ENCODE measurements at regions not wholly inside any gene's neighbourhood (a gene's known extent, or its start where the extent isn't known, plus 50 kb on each side); places are given as distances from the start of the nearest gene placed in this dataset.
"Not testable (repeated sequence)": the region's sequence is repeated elsewhere in the genome, so short reads cannot be mapped to it uniquely, and the experiment has no call there.

DNA sequence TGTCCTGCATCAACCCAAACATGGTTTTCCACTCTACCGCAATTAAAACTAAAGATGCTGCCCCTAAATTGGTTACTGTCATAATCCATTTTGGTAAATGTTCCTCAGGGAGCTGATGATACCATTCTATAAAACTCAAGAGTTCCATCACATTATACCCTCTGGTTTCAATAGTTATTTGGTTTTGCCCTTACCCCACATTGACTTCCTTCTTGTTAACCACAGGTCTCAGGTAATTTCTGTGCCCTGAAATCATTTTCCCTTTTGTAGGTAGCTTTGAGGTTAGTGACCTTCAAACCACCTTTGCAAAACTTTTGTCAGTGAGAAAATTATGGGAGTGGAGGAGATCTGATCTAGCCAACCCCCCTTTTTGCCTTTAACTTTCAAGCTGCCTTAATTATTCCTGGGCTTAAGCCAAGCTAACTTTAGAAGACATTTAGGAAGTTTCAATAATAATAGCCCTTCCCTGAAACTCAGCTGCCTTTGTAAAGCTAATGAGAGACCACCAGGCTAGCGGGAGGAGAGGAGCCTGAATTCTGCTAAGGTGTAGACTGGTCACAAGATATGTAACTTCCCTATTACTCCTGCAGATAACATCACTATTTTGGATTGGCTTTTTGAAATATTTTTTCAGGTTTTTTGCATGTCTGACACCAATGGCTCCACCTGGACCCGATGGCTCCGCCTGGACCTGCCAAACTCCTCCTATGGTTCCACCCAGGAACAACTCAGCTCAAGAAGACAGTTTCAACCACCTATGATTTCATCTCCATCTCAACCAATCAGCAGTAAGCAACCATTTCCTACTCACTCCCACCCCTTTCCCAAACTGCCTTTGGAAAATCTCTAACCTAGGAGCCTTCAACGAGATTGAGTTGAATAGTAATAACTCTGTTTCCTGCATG lies 224.9 kb downstream of the HS3ST3B1 start:
- peaks cover 5% of the 10 kb centered on the region; the same call in 1 of the 2 replicates for H3K9me3 Mint-ChIP-seq
- DNase-seq: no peak
- TF ChIP-seq, protein P1, sequence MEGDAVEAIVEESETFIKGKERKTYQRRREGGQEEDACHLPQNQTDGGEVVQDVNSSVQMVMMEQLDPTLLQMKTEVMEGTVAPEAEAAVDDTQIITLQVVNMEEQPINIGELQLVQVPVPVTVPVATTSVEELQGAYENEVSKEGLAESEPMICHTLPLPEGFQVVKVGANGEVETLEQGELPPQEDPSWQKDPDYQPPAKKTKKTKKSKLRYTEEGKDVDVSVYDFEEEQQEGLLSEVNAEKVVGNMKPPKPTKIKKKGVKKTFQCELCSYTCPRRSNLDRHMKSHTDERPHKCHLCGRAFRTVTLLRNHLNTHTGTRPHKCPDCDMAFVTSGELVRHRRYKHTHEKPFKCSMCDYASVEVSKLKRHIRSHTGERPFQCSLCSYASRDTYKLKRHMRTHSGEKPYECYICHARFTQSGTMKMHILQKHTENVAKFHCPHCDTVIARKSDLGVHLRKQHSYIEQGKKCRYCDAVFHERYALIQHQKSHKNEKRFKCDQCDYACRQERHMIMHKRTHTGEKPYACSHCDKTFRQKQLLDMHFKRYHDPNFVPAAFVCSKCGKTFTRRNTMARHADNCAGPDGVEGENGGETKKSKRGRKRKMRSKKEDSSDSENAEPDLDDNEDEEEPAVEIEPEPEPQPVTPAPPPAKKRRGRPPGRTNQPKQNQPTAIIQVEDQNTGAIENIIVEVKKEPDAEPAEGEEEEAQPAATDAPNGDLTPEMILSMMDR (IDR thresholded peaks at IDR 0.05): no peak
- H3K4me3 Mint-ChIP-seq: peak overlapping the region; percentile 31; the same call in 1 of the 2 replicates
- 0 out of 2 replicates have a peak, but pooled peaks cover 6% of the 10 kb centered on the region for H3K4me1 Mint-ChIP-seq (ENCODE audit: low read depth)
- no peak overlapping the region for H3K27ac Mint-ChIP-seq
- H3K36me3 Mint-ChIP-seq (ENCODE audit: low read depth): no peaks in the 10 kb centered on the region
- peaks cover 2% of the 10 kb centered on the region; the same call in 1 of the 2 replicates for H3K27me3 Mint-ChIP-seq (ENCODE audit: insufficient read depth)

DNA sequence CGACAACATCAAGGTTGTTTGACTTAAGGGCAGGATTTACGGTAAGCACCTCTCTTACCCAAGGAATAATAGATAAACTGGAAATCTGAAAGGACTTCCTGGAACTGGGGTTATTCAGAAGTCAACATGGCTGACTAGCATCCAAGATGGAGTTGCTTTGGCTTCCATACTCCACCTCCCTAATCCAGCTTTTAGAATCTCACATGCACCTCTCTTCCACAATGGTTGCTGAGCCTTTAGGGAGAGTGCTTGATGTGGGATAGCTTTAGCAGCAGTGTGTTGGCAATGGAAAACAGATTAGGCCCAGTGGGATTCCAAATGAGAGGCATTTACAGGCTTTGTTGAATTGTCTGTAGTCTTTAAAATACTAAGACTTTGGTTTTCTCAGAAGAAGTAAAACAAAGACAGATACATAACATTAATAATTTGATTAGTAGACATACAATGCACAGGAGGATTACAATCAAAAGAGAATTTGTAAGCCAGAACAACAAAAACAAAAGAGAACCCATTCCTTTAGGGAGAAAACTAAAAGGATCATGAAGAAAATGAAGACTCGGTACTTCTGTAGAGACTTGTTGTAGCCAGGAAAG lies 222.0 kb downstream of the HS3ST3B1 start:
- H3K4me1 Mint-ChIP-seq (ENCODE audit: low read depth): peaks cover 12% of the 10 kb centered on the region; the same call in 1 of the 2 replicates
- TF ChIP-seq, protein P1 (IDR thresholded peaks at IDR 0.05): no peak
- H3K27me3 Mint-ChIP-seq (ENCODE audit: insufficient read depth): peaks cover 6% of the 10 kb centered on the region; the same call in 1 of the 2 replicates
- no peaks in the 10 kb centered on the region; the same call in 1 of the 2 replicates for H3K9me3 Mint-ChIP-seq
- no peak overlapping the region for H3K4me3 Mint-ChIP-seq
- no peak overlapping the region for H3K27ac Mint-ChIP-seq
- no peaks in the 10 kb centered on the region for H3K36me3 Mint-ChIP-seq (ENCODE audit: low read depth)
- no peak for DNase-seq

DNA sequence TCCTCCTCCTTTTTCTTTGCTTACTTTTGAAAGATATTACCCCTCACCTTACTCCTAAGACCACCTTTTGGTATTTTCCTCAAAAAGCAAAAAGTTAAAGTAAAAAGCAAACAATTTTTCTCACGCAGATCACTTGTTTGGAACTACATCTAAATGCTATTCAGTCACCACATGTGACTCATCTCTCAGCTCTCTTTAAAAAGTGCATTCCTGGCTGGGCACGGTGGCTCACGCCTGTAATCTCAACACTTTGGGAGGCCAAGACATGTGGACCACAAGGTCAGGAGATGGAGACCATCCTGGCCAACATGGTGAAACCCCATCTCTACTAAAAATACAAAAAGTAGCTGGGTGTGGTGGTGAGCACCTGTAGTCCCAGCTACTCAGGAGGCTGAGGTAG lies 218.0 kb downstream of the HS3ST3B1 start:
- H3K4me3 Mint-ChIP-seq; DNase-seq; H3K4me1 Mint-ChIP-seq (ENCODE audit: low read depth); H3K27me3 Mint-ChIP-seq (ENCODE audit: insufficient read depth); H3K9me3 Mint-ChIP-seq; H3K36me3 Mint-ChIP-seq (ENCODE audit: low read depth); H3K27ac Mint-ChIP-seq: not testable (repeated sequence)

DNA sequence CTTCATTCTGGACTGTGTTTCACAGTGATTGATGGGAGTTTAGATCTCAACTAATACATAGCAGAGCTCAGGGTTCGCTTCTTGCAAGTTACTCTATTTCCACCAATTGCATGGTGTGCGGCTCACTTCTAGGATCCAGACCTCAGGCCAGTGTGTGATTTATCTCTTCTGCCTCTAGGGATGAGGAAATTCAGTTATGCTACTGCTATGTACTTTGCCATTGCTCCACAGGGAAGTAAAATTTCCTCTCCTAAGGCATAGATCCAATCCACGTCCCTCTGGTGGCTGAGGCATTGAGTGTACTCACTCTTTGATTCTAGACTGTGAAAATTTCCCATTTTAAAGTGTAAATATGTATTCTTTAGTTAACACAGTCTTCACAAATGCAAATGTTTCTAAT lies 214.1 kb downstream of the HS3ST3B1 start:
- H3K27me3 Mint-ChIP-seq (ENCODE audit: insufficient read depth): peaks cover 4% of the 10 kb centered on the region
- H3K4me3 Mint-ChIP-seq: no peak overlapping the region
- H3K27ac Mint-ChIP-seq: no peak overlapping the region
- no peaks in the 10 kb centered on the region for H3K36me3 Mint-ChIP-seq (ENCODE audit: low read depth)
- peaks cover 6% of the 10 kb centered on the region; the same call in 1 of the 2 replicates for H3K4me1 Mint-ChIP-seq (ENCODE audit: low read depth)
- no peak for DNase-seq
- TF ChIP-seq, protein P1 (IDR thresholded peaks at IDR 0.05): no peak
- H3K9me3 Mint-ChIP-seq: no peaks in the 10 kb centered on the region; the same call in 1 of the 2 replicates

DNA sequence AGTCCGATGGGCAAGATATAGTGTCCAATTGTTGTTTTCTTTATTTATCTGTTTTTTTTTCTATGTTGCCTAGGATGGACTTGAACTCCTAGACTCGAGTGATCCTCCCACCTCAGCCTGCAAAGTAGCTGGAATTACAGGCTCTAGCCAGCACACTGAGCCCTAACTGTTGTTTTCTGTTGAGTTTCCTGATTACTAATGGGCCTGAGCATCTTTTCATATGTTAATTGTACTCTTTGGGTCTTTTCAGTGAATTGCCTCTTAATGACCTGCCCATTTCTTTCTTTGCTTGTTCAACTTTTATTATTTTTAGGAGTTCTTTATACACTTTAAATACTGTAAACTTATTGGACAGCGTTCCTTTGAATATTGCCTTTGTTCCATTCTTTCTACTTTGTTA lies 213.0 kb downstream of the HS3ST3B1 start:
- Mint-ChIP-seq H3K27me3 (ENCODE audit: insufficient read depth) (peaks cover 7% of the 10 kb centered on the region), H3K9me3 (no peaks in the 10 kb centered on the region; the same call in 1 of the 2 replicates), H3K27ac (no peak overlapping the region), H3K4me1 (ENCODE audit: low read depth) (peaks cover 3% of the 10 kb centered on the region; the same call in 1 of the 2 replicates), H3K36me3 (ENCODE audit: low read depth) (no peaks in the 10 kb centered on the region), H3K4me3 (no peak overlapping the region)
- DNase-seq: no peak
- TF ChIP-seq, protein P1 (IDR thresholded peaks at IDR 0.05): no peak

DNA sequence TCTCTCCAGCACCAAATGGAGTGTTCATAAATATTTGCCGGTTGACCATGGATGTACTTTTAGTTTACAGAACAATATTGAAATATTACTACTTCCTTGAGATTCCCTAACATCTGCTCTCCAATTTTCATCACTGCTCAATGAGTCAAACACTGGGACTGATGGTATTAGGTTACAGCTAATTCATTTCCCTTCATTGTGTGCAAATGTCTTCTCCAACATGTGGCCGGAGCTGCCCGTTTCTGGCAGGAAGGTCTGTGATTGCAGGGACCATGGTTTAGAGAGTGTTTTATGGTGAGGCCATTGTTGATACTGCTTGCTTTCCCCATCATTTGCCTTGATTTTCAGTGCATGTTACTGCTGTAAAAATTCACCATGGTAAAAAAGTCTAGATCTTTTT lies 209.3 kb downstream of the HS3ST3B1 start:
- H3K27ac Mint-ChIP-seq: no peak overlapping the region

More for the DNA sequence above, 209.3 kb downstream of the HS3ST3B1 start:
- Mint-ChIP-seq H3K9me3 (no peaks in the 10 kb centered on the region; the same call in 1 of the 2 replicates), H3K36me3 (ENCODE audit: low read depth) (no peaks in the 10 kb centered on the region), H3K4me1 (ENCODE audit: low read depth) (no peaks in the 10 kb centered on the region), H3K27me3 (ENCODE audit: insufficient read depth) (peaks cover 9% of the 10 kb centered on the region), H3K4me3 (no peak overlapping the region)
- TF ChIP-seq, protein P1 (IDR thresholded peaks at IDR 0.05): no peak
- DNase-seq: no peak
